LoVo (cell line): ENCODE measurements at regions not wholly inside any gene's neighbourhood (a gene's known extent, or its start where the extent isn't known, plus 50 kb on each side); places are given as distances from the start of the nearest gene placed in this dataset.
A peak's percentile ranks its signal among the peaks of the same experiment; 100 is the strongest.
"Not testable (repeated sequence)": the region's sequence is repeated elsewhere in the genome, so short reads cannot be mapped to it uniquely, and the experiment has no call there.

Experiments
- DNase-seq: peaks from one replicate; pipeline ENCODE4 v3.0.0-alpha.2; 2016; ENCODE audit warnings: low spot score

- DNase-seq, result not testable (repeated sequence)
These were observed 1602.3 kb downstream of the RPIA start for GRCh38 chr2:90293806-90294205.

GRCh38 chr2:90295036-90295750 lies 1603.7 kb downstream of the RPIA start:
- DNase-seq, result not testable (repeated sequence)

GRCh38 chr2:90296484-90296777 lies 1605.0 kb downstream of the RPIA start:
- not testable (repeated sequence) for DNase-seq

GRCh38 chr2:90297701-90298100 lies 1606.2 kb downstream of the RPIA start:
- not testable (repeated sequence) for DNase-seq

- DNase-seq, result not testable (repeated sequence)
These were observed 1606.8 kb downstream of the RPIA start for GRCh38 chr2:90298126-90298755.

- not testable (repeated sequence) for DNase-seq
These were observed 1607.5 kb downstream of the RPIA start for GRCh38 chr2:90298983-90299382.

- not testable (repeated sequence) for DNase-seq
These were observed 1631.5 kb downstream of the RPIA start for GRCh38 chr2:90322982-90323381.

GRCh38 chr2:90323612-90324558 lies 1632.4 kb downstream of the RPIA start:
- DNase-seq, result peak; percentile 0

GRCh38 chr2:90324672-90325071 lies 1633.2 kb downstream of the RPIA start:
- not testable (repeated sequence) for DNase-seq

GRCh38 chr2:90325796-90326353 lies 1634.4 kb downstream of the RPIA start:
- DNase-seq, result not testable (repeated sequence)

GRCh38 chr2:90355546-90355945 lies 1664.1 kb downstream of the RPIA start:
- not testable (repeated sequence) for DNase-seq

GRCh38 chr2:90359344-90359743 lies 1667.9 kb downstream of the RPIA start:
- not testable (repeated sequence) for DNase-seq

GRCh38 chr2:90359887-90360730 lies 1668.6 kb downstream of the RPIA start:
- DNase-seq, result not testable (repeated sequence)

- DNase-seq, result not testable (repeated sequence)
These were observed 1669.2 kb downstream of the RPIA start for GRCh38 chr2:90360731-90361035.
